ENCODE measurements at regions not wholly inside any gene's neighbourhood (a gene's known extent, or its start where the extent isn't known, plus 50 kb on each side); places are given as distances from the start of the nearest gene placed in this dataset.
"Not testable (repeated sequence)": the region's sequence is repeated elsewhere in the genome, so short reads cannot be mapped to it uniquely, and the experiment has no call there.

DNA sequence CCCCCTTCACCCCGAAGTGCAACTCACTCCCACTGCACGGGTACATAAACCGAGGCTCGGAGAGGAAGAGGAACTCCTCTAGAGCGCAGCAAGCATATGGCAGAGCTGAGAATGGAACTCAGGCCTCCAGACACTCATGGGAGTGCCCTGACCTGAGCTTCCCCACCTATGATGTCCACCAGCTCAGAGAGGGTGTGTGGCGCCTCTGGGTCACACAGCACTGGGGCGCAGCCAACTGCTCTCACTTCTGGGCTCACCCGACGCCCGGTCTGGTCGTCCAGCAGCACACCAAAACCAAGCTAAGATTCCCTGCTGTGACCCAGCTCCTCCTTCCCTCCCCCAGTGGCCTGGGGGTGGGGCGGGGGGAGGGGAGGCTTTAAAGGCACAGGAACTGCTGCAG lies 904.3 kb downstream of the TUBA3C start:
- TF ChIP-seq, protein P1, sequence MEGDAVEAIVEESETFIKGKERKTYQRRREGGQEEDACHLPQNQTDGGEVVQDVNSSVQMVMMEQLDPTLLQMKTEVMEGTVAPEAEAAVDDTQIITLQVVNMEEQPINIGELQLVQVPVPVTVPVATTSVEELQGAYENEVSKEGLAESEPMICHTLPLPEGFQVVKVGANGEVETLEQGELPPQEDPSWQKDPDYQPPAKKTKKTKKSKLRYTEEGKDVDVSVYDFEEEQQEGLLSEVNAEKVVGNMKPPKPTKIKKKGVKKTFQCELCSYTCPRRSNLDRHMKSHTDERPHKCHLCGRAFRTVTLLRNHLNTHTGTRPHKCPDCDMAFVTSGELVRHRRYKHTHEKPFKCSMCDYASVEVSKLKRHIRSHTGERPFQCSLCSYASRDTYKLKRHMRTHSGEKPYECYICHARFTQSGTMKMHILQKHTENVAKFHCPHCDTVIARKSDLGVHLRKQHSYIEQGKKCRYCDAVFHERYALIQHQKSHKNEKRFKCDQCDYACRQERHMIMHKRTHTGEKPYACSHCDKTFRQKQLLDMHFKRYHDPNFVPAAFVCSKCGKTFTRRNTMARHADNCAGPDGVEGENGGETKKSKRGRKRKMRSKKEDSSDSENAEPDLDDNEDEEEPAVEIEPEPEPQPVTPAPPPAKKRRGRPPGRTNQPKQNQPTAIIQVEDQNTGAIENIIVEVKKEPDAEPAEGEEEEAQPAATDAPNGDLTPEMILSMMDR (IDR thresholded peaks at IDR 0.05; ENCODE audit: low read depth, low read length), result not testable (repeated sequence)
- TF ChIP-seq MYC (IDR thresholded peaks at IDR 0.05; ENCODE audit: low read depth, low read length); POLR2A (IDR thresholded peaks at IDR 0.05; ENCODE audit: extremely low read depth, insufficient read length): not testable (repeated sequence)
- TF ChIP-seq, protein P2, sequence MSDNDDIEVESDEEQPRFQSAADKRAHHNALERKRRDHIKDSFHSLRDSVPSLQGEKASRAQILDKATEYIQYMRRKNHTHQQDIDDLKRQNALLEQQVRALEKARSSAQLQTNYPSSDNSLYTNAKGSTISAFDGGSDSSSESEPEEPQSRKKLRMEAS (IDR thresholded peaks at IDR 0.05; ENCODE audit: low read depth, low read length), result not testable (repeated sequence)
